Thymus (tissue), 11 donors: ENCODE measurements at regions not wholly inside any gene's neighbourhood (a gene's known extent, or its start where the extent isn't known, plus 50 kb on each side); places are given as distances from the start of the nearest gene placed in this dataset.

Experiments
- DNase-seq, 9 donors: peaks; one replicate each; pipeline ENCODE4 v3.0.0-alpha.2; 2013; ENCODE audit warnings: low spot score in 9 of 9, low read depth in 6 of 9, missing footprints in 1 of 9
- H3K27ac ChIP-seq, 2 donors: one replicate each; pipeline ENCODE4 v1.5.1; 2013; ENCODE audit warnings: control low read depth in 1 of 2, low read depth in 1 of 2, low read length in 1 of 2, mild to moderate bottlenecking in 1 of 2, moderate library complexity in 1 of 2
- H3K27me3 ChIP-seq, 2 donors: one replicate each; pipeline ENCODE4 v1.5.1; 2013; ENCODE audit warnings: low read length in 1 of 2; ENCODE audit not compliant: control insufficient read depth in 2 of 2, insufficient read depth in 1 of 2
- H3K36me3 ChIP-seq, 2 donors: one replicate each; pipeline ENCODE4 v1.5.1; 2013; ENCODE audit warnings: low read length in 1 of 2, mild to moderate bottlenecking in 1 of 2, moderate library complexity in 1 of 2; ENCODE audit not compliant: control insufficient read depth in 2 of 2, insufficient read depth in 2 of 2
- H3K4me1 ChIP-seq, 2 donors: one replicate each; pipeline ENCODE4 v1.5.1; 2013; ENCODE audit warnings: low read length in 2 of 2; ENCODE audit not compliant: control insufficient read depth in 2 of 2, insufficient read depth in 2 of 2
- H3K4me3 ChIP-seq, 2 donors: one replicate each; pipeline ENCODE4 v1.5.1; 2013; ENCODE audit warnings: low read length in 2 of 2, control low read depth in 1 of 2, mild to moderate bottlenecking in 1 of 2
- H3K9me3 ChIP-seq, 2 donors: one replicate each; pipeline ENCODE4 v1.5.1; 2013; ENCODE audit warnings: low read length in 1 of 2, mild to moderate bottlenecking in 1 of 2; ENCODE audit not compliant: control insufficient read depth in 2 of 2, insufficient read depth in 1 of 2
- WGBS: extraction: QIAGEN DNeasy Blood & Tissue Kit; methylation state at CpG from one replicate; pipeline ENCODE4 v1.1.7; 2013; 5-methylcytosine and 5-hydroxymethylcytosine counted together
- donor health status: healthy.

- peaks cover 0 to 5% of the 10 kb centered on the region in 2 donors for H3K4me1 ChIP-seq
- H3K27me3 ChIP-seq = no peaks in the 10 kb centered on the region
- H3K4me3 ChIP-seq = no peak overlapping the region
- H3K36me3 ChIP-seq = no peaks in the 10 kb centered on the region
- WGBS = 90% methylated on average over 2 of the region's 2 CpGs
- no peak overlapping the region for H3K27ac ChIP-seq
- no peaks in the 10 kb centered on the region for H3K9me3 ChIP-seq
- no peak for DNase-seq
Observed at GRCh38 chr4:108291137-108291536, 122.4 kb upstream of the LEF1 start.

GRCh38 chr4:108287834-108288413 lies 119.2 kb upstream of the LEF1 start:
- Histone ChIP-seq H3K4me3 (no peak overlapping the region), H3K4me1 (peaks cover 0 to 8% of the 10 kb centered on the region in 2 donors), H3K36me3 (no peaks in the 10 kb centered on the region), H3K27me3 (no peaks in the 10 kb centered on the region), H3K27ac (no peak overlapping the region), H3K9me3 (no peaks in the 10 kb centered on the region)
- no peak for DNase-seq
- WGBS = 97% methylated on average over 1 of the region's 1 CpG

- DNase-seq = no peak
- no peak overlapping the region for H3K27ac ChIP-seq
- peaks cover 5 to 11% of the 10 kb centered on the region in 2 donors for H3K4me1 ChIP-seq
- H3K4me3 ChIP-seq = no peak overlapping the region
- H3K9me3 ChIP-seq = peaks cover 0 to 5% of the 10 kb centered on the region in 2 donors
- H3K36me3 ChIP-seq = no peaks in the 10 kb centered on the region
- no peaks in the 10 kb centered on the region for H3K27me3 ChIP-seq
Observed at GRCh38 chr4:108280072-108280471, 111.3 kb upstream of the LEF1 start.

DNA sequence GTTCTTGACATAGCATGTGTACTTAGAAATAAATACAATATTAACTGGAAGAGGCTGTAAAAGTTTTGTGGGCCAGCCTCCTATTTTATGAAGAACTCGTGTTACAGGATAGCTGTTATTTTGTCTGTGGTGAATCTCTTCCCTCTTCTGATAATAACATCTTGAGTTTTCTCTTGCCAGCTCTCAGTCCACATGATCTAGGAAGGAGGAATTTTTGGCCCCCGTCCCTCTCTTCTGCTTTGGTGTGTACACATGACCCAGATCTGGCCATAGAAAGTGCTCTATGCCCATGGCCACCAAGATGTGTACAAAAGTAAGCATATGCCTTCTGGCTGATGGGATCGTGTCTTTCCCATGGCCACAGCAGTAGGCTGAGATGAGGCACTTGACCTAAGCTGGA lies 108.0 kb upstream of the LEF1 start:
- no peak for DNase-seq
- H3K27ac ChIP-seq = no peak overlapping the region
- H3K9me3 ChIP-seq = peaks cover 0 to 5% of the 10 kb centered on the region in 2 donors
- no peaks in the 10 kb centered on the region for H3K36me3 ChIP-seq
- WGBS = 95% methylated on average over 3 of the region's 3 CpGs
- H3K27me3 ChIP-seq = no peaks in the 10 kb centered on the region
- H3K4me1 ChIP-seq = peaks cover 10 to 13% of the 10 kb centered on the region in 2 donors
- H3K4me3 ChIP-seq = no peak overlapping the region

- DNase-seq = no peak
- Histone ChIP-seq H3K27ac (no peak overlapping the region), H3K9me3 (no peaks in the 10 kb centered on the region), H3K4me1 (peaks cover 17 to 18% of the 10 kb centered on the region in 2 donors), H3K36me3 (no peaks in the 10 kb centered on the region), H3K4me3 (no peak overlapping the region), H3K27me3 (no peaks in the 10 kb centered on the region)
Observed at GRCh38 chr4:108272986-108273385, 104.3 kb upstream of the LEF1 start.

DNA sequence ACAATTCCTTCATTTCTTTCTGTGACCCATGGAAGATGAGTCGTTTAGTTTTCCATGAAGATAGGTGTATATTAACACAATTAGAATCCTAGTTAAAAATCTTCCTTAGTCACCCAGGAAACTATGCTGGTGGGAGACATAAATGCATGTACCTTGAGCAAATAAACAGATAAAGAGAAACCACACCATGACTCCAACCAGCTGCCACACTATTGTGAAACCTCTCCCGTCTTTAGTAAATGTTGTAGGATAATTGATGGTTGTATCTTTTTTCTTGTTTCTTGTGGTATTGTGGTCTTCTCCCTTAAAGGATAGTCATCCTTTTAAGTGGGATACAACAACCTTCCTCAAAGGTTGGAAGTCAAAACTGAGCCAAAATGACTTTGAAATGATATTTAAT lies 103.8 kb upstream of the LEF1 start:
- H3K9me3 ChIP-seq = no peaks in the 10 kb centered on the region
- peak in 4 of 9 donors; percentile 16 to 52 (median 18) for DNase-seq
- H3K4me3 ChIP-seq = no peak overlapping the region
- no peak overlapping the region for H3K27ac ChIP-seq
- peaks cover 17 to 18% of the 10 kb centered on the region in 2 donors for H3K4me1 ChIP-seq
- WGBS = 28% methylated on average over 2 of the region's 2 CpGs
- no peaks in the 10 kb centered on the region for H3K36me3 ChIP-seq
- no peaks in the 10 kb centered on the region for H3K27me3 ChIP-seq

- Histone ChIP-seq H3K27ac (no peak overlapping the region), H3K4me3 (no peak overlapping the region), H3K4me1 (peaks cover 17 to 18% of the 10 kb centered on the region in 2 donors), H3K9me3 (no peaks in the 10 kb centered on the region), H3K36me3 (no peaks in the 10 kb centered on the region), H3K27me3 (no peaks in the 10 kb centered on the region)
- WGBS = 95% methylated on average over 3 of the region's 3 CpGs
- no peak for DNase-seq
Observed at GRCh38 chr4:108272046-108272445, 103.3 kb upstream of the LEF1 start.

- Histone ChIP-seq H3K27ac (no peak overlapping the region), H3K36me3 (no peaks in the 10 kb centered on the region), H3K4me3 (no peak overlapping the region), H3K9me3 (no peaks in the 10 kb centered on the region), H3K27me3 (no peaks in the 10 kb centered on the region), H3K4me1 (peaks cover 17 to 19% of the 10 kb centered on the region in 2 donors)
- WGBS = 89% methylated on average over 6 of the region's 6 CpGs
- peak in 3 of 9 donors; percentile 26 to 58 (median 40) for DNase-seq
Observed at GRCh38 chr4:108270466-108271450, 102.0 kb upstream of the LEF1 start.

DNA sequence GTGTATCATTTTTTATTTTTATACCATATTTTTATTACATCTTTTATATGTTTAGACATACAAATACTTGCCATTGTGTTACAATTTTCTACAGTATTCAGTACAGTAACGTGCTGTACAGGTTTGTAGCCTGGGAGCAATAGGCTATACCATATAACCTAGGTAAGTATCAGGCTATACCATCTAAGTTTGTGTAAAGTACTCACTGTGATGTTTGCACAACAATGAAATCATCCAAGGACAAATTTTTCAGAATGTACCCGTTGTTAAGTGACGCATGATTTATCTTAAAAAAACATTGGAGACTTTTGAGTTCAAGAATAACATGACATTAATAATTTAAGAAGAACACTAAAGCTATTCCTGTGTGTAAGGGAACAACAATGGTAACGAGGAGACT lies 96.0 kb upstream of the LEF1 start:
- Histone ChIP-seq H3K27ac (no peak overlapping the region), H3K27me3 (no peaks in the 10 kb centered on the region), H3K4me3 (no peak overlapping the region), H3K9me3 (no peaks in the 10 kb centered on the region), H3K4me1 (peaks cover 0 to 5% of the 10 kb centered on the region in 2 donors), H3K36me3 (no peaks in the 10 kb centered on the region)
- no peak for DNase-seq
- WGBS = 97% methylated on average over 4 of the region's 4 CpGs
